SK-N-SH treated with all-trans-retinoic acid at 6 μM for 48 hours (cell line): ENCODE measurements at regions not wholly inside any gene's neighbourhood (a gene's known extent, or its start where the extent isn't known, plus 50 kb on each side); places are given as distances from the start of the nearest gene placed in this dataset.

Experiments used
- ATAC-seq: fragments of 200-7000 bp; cut with Tn5 transposase; 3 replicates; pipeline ENCODE4 v1.9.1; 2020; ENCODE audit warnings: mild to moderate bottlenecking, moderate library complexity
- ARNTL ChIP-seq: fragments of 450-650 bp; formaldehyde crosslinking; IDR thresholded peaks from 2 replicates; pipeline ENCODE4 v1.5.0; 2020; ENCODE audit warnings: low read depth, mild to moderate bottlenecking, moderate library complexity, borderline replicate concordance
- BACH2 ChIP-seq: fragments of 250-450 bp; sonication (Bioruptor Pico); IDR thresholded peaks from 2 replicates; pipeline ENCODE4 v1.9.0; 2021; ENCODE audit warnings: mild to moderate bottlenecking, borderline replicate concordance
- CREB5 ChIP-seq: fragments of 250-450 bp; sonication (Bioruptor Pico); IDR thresholded peaks from 2 replicates; pipeline ENCODE4 v1.5.1; 2020; ENCODE audit warnings: low read depth, mild to moderate bottlenecking, moderate library complexity
- CSDC2 ChIP-seq: fragments of 250-450 bp; sonication (Bioruptor Pico); IDR thresholded peaks from 2 replicates; pipeline ENCODE4 v1.5.0; 2020; ENCODE audit warnings: mild to moderate bottlenecking, moderate library complexity
- ESRRG ChIP-seq: fragments of 250-450 bp; sonication (Bioruptor Pico); IDR thresholded peaks from 2 replicates; pipeline ENCODE4 v1.6.1; 2021; ENCODE audit warnings: mild to moderate bottlenecking
- GLIS3 ChIP-seq: fragments of 250-450 bp; sonication (Bioruptor Pico); IDR thresholded peaks from 2 replicates; pipeline ENCODE4 v1.5.0; 2020; ENCODE audit warnings: mild to moderate bottlenecking, moderate library complexity
- ISL1 ChIP-seq: fragments of 250-450 bp; sonication (Bioruptor Pico); IDR thresholded peaks from 2 replicates; pipeline ENCODE4 v2.1.2; 2022; ENCODE audit warnings: mild to moderate bottlenecking, moderate library complexity
- PATZ1 ChIP-seq: fragments of 250-450 bp; sonication (Bioruptor Pico); IDR thresholded peaks from 2 replicates; pipeline ENCODE4 v1.8.0; 2020; ENCODE audit warnings: mild to moderate bottlenecking, moderate library complexity, borderline replicate concordance
- POU6F1 ChIP-seq: fragments of 250-450 bp; sonication (Bioruptor Pico); IDR thresholded peaks from 2 replicates; pipeline ENCODE4 v1.8.0; 2021; ENCODE audit warnings: low read depth, mild to moderate bottlenecking, moderate library complexity, borderline replicate concordance
- PPARA ChIP-seq: fragments of 250-450 bp; sonication (Bioruptor Pico); IDR thresholded peaks from 2 replicates; pipeline ENCODE4 v1.5.0; 2020; ENCODE audit warnings: mild to moderate bottlenecking, borderline replicate concordance
- RARB ChIP-seq: fragments of 250-450 bp; sonication (Bioruptor Pico); IDR thresholded peaks from 2 replicates; pipeline ENCODE4 v1.8.0; 2021; ENCODE audit warnings: mild to moderate bottlenecking, moderate library complexity
- SNAI2 ChIP-seq: fragments of 250-450 bp; sonication (Bioruptor Pico); IDR thresholded peaks from 2 replicates; pipeline ENCODE4 v1.5.0; 2020; ENCODE audit warnings: mild to moderate bottlenecking, moderate library complexity
- TCF4 ChIP-seq: fragments of 250-450 bp; sonication (Bioruptor Pico); IDR thresholded peaks from 2 replicates; pipeline ENCODE4 v1.8.0; 2021; ENCODE audit warnings: mild to moderate bottlenecking, moderate library complexity, borderline replicate concordance
- TOX ChIP-seq: fragments of 250-450 bp; sonication (Bioruptor Pico); IDR thresholded peaks from 2 replicates; pipeline ENCODE4 v1.8.0; 2021; ENCODE audit warnings: mild to moderate bottlenecking, moderate library complexity, borderline replicate concordance
- TSHZ2 ChIP-seq: fragments of 250-450 bp; sonication (Bioruptor Pico); IDR thresholded peaks from 2 replicates; pipeline ENCODE4 v1.5.0; 2020; ENCODE audit warnings: mild to moderate bottlenecking, moderate library complexity
- ZC3H10 ChIP-seq: fragments of 250-450 bp; sonication (Bioruptor Pico); IDR thresholded peaks from 2 replicates; pipeline ENCODE4 v1.5.1; 2021; ENCODE audit warnings: mild to moderate bottlenecking, moderate library complexity
- ZFP3 ChIP-seq: fragments of 250-450 bp; sonication (Bioruptor Pico); IDR thresholded peaks from 2 replicates; pipeline ENCODE4 v1.5.0; 2020; ENCODE audit warnings: mild to moderate bottlenecking, moderate library complexity
- ZFP30 ChIP-seq: fragments of 450-650 bp; formaldehyde crosslinking; IDR thresholded peaks from 2 replicates; pipeline ENCODE4 v1.5.0; 2022; ENCODE audit warnings: mild to moderate bottlenecking, moderate library complexity
- ZNF565 ChIP-seq: fragments of 450-650 bp; formaldehyde crosslinking; conservative IDR thresholded peaks from 2 replicates; pipeline ENCODE4 v1.5.0; 2020; ENCODE audit warnings: low read depth, mild to moderate bottlenecking, moderate library complexity
- ZNF70 ChIP-seq: fragments of 450-650 bp; formaldehyde crosslinking; IDR thresholded peaks from 2 replicates; pipeline ENCODE4 v1.5.0; 2020; ENCODE audit warnings: mild to moderate bottlenecking, moderate library complexity
- ZNF8 ChIP-seq: fragments of 450-650 bp; formaldehyde crosslinking; IDR thresholded peaks from 2 replicates; pipeline ENCODE4 v1.5.0; 2020; ENCODE audit warnings: mild to moderate bottlenecking, moderate library complexity

GRCh38 chr4:81724925-81725329 lies 253.2 kb upstream of the RASGEF1B start:
- TF ChIP-seq RARB (CRISPR knock-in tag): no peak
- TF ChIP-seq BACH2 (CRISPR knock-in tag): no peak
- TF ChIP-seq CSDC2 (CRISPR knock-in tag): no peak
- no peak for TF ChIP-seq TSHZ2
- no peak for TF ChIP-seq GLIS3 (CRISPR knock-in tag)
- no peak for TF ChIP-seq ZNF8 (CRISPR knock-in tag)
- TF ChIP-seq POU6F1 (CRISPR knock-in tag): no peak
- no peak for TF ChIP-seq ZC3H10 (CRISPR knock-in tag)
- TF ChIP-seq PPARA (CRISPR knock-in tag): no peak
- TF ChIP-seq CREB5 (CRISPR knock-in tag): no peak
- TF ChIP-seq ISL1 (CRISPR knock-in tag): no peak
- TF ChIP-seq SNAI2 (CRISPR knock-in tag): no peak
- TF ChIP-seq TCF4 (CRISPR knock-in tag): no peak
- TF ChIP-seq ESRRG (CRISPR knock-in tag): no peak
- ATAC-seq: no peak

- TF ChIP-seq ZNF70 (no peak), PPARA (CRISPR knock-in tag) (no peak), ARNTL (no peak), POU6F1 (CRISPR knock-in tag) (no peak), BACH2 (CRISPR knock-in tag) (no peak), ZFP3 (CRISPR knock-in tag) (no peak), ZFP30 (CRISPR knock-in tag) (no peak), ZC3H10 (CRISPR knock-in tag) (no peak), ZNF565 (CRISPR knock-in tag) (no peak), CREB5 (CRISPR knock-in tag) (no peak), RARB (CRISPR knock-in tag) (no peak)
- no peak for ATAC-seq
Observed at GRCh38 chr4:81723927-81724587, 252.3 kb upstream of the RASGEF1B start.

GRCh38 chr4:81723019-81723884 lies 251.5 kb upstream of the RASGEF1B start:
- ATAC-seq: no peak
- TF ChIP-seq ZC3H10 (CRISPR knock-in tag) (no peak), PATZ1 (no peak), PPARA (CRISPR knock-in tag) (no peak), ZNF8 (CRISPR knock-in tag) (no peak), ESRRG (CRISPR knock-in tag) (no peak), ZNF70 (no peak), GLIS3 (CRISPR knock-in tag) (no peak), SNAI2 (CRISPR knock-in tag) (no peak), ISL1 (CRISPR knock-in tag) (no peak), TOX (CRISPR knock-in tag) (no peak), ZFP30 (CRISPR knock-in tag) (no peak), TCF4 (CRISPR knock-in tag) (no peak), TSHZ2 (no peak)
